GM10266 (cell line): ENCODE measurements at regions not wholly inside any gene's neighbourhood (a gene's known extent, or its start where the extent isn't known, plus 50 kb on each side); places are given as distances from the start of the nearest gene placed in this dataset.
"Not testable (repeated sequence)": the region's sequence is repeated elsewhere in the genome, so short reads cannot be mapped to it uniquely, and the experiment has no call there.

Experiments
- DNase-seq: peaks from one replicate; pipeline ENCODE4 v3.0.0; 2012; ENCODE audit errors: extremely low spot score
- TF ChIP-seq, protein P1 (sequence below): IDR thresholded peaks from 2 replicates; pipeline ENCODE4 v1.5.1; 2012; ENCODE audit warnings: mild to moderate bottlenecking, low read depth; ENCODE audit not compliant: control insufficient read depth, insufficient read depth; ENCODE audit errors: missing control alignments

DNA sequence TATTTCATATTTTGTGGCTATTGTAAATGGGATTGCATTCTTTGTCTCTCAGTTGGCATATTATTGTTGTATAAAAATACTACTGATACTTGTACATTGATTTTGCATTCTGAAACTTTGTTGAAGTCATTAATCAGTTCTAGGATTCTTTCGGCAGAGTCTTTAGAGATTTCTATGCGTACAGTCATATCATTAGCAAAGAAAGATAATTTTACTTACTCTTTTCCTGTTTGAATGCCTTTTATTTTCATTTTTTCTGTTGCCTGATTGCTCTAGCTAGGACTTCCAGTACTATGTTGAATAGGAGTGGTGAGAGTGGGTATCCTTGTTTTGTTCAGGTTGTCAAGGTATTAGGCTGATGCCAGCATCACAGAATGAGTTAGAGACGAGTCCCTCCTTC, 722.0 kb upstream of the PCDH10 start:
- no peak for DNase-seq
- TF ChIP-seq, protein P1, sequence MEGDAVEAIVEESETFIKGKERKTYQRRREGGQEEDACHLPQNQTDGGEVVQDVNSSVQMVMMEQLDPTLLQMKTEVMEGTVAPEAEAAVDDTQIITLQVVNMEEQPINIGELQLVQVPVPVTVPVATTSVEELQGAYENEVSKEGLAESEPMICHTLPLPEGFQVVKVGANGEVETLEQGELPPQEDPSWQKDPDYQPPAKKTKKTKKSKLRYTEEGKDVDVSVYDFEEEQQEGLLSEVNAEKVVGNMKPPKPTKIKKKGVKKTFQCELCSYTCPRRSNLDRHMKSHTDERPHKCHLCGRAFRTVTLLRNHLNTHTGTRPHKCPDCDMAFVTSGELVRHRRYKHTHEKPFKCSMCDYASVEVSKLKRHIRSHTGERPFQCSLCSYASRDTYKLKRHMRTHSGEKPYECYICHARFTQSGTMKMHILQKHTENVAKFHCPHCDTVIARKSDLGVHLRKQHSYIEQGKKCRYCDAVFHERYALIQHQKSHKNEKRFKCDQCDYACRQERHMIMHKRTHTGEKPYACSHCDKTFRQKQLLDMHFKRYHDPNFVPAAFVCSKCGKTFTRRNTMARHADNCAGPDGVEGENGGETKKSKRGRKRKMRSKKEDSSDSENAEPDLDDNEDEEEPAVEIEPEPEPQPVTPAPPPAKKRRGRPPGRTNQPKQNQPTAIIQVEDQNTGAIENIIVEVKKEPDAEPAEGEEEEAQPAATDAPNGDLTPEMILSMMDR: no peak

DNA sequence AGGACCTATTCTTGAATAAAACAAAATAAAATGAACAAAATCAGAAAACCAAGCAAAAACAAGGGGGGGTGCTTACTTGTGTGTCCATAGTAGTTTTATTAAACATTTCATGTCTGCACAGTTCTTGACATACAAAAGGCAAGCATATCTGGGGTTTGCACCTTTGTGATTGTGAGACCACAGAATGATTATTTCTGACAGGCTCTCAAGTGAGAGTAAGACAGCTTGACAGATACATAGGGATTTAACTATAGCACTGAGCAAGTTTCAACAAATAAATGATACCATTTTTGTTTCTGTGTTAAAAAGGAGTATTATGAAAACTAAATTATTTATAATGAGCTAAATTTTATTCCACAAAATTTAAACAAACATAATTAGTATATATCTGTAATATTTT, 712.0 kb upstream of the PCDH10 start:
- TF ChIP-seq, protein P1: no peak
- no peak for DNase-seq

DNA sequence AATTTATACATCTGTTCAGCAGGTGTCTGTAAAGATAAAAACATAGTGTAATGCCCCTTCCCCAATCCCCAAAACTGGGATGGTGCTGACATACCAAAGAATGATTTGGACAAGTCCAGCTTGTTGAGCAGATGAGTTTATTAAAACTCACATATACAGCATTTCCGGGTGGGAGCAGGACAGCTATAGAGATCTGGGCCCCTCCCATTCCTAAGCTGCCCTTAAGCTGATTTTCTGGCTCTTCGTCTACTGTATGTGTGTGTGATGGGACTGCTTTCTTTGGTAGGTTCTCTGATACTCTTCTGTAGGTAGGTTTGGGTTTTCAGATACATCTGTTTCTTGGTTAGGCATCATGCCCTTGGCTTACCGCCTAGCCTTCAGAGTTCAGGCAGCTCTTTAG, 703.7 kb upstream of the PCDH10 start:
- no peak for DNase-seq
- TF ChIP-seq, protein P1: no peak

DNA sequence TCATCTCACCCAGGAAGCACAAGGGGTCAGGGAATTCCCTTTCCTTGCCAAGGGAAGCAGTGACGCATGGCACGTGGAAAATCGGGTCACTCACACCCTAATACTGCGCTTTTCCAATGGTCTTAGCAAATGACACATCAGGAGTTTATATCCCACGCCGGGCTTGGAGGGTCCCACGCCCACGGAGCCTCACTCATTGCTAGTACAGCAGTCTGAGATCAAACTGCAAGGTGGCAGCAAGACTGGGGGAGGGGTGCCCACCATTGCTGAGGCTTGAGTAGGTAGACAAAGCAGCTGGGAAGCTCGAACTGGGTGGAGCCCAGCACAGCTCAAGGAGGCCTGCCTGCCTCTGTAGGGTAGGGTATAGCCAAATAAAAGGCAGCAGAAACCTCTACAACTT, 691.1 kb upstream of the PCDH10 start:
- DNase-seq: not testable (repeated sequence)

DNA sequence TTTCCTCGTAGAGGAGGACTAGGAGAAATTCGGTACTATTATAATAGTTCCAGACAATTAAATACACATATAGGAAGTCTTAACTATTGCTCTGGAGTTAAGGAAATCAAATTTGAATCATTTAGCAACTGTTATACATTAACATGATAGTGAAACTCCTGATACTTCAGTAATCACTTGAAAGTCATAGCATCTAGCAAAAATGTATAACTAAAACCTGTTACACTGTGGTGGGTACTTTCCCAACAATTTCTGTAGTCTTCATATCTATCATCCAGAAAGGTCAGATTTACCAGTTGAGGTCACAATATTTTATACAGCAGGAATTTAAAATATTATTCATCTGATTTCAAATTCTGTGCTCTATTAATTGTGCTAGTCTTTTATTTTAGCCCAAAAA, 669.6 kb upstream of the PCDH10 start:
- TF ChIP-seq, protein P1: no peak
- no peak for DNase-seq

DNA sequence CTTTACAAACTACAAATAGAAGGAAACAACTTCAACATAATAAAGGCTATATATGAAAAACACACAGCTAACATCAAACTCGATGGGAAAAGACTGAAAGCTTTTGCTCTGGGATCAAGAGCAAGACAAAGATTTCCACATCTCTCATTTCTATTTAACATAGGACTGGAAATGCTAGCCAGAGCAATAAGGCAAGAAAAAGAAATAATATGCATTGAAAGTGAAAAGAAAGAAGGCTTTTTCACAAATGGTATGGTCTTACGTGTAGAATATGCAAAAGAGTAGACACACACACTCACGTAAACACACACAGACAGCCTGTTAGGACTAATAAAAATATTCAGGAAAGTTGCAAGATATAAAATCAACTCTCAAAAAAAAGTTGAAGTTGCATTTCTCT, 660.5 kb upstream of the PCDH10 start:
- no peak for DNase-seq

DNA sequence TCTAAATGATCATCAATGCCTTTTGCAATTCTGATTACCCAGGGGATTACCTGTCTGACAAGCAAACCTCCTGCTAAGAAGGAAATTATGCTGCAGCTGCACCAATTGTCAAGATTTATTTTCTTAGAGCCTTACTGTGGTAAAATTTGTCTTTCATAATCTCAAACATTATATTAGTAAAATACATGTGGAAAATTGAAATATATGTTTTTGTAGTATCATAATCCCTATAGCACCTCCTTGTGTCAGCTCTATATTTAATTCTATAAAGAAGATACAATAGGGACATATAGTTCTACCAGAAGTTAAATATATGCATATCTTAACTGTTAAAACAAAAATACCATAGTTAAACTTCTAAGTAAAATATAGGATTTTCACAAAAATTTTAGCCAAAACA, 655.6 kb upstream of the PCDH10 start:
- no peak for DNase-seq
- TF ChIP-seq, protein P1: no peak

More for the DNA sequence above, 660.5 kb upstream of the PCDH10 start:
- TF ChIP-seq, protein P1: no peak

DNA sequence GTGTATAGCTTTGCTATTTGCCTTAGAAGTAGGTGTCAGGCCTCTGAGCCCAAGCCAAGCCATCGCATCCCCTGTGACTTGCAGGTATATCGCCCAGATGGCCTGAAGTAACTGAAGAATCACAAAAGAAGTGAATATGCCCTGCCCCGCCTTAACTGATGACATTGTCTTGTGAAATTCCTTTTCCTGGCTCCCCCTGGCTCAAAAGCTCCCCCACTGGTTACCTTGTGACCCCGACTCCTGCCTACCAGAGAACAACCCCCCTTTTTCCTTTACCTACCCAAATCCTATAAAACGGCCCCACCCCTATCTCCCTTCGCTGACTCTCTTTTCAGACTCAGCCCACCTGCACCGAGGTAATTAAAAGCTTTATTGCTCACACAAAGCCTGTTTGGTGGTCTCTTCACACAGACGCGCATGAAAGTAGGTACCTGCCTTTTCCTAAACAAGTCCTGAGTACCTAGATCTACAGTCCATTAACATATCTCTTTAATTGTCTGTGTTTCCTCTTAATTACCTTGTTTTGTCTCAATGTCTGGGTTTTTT, 653.8 kb upstream of the PCDH10 start:
- DNase-seq: not testable (repeated sequence)

DNA sequence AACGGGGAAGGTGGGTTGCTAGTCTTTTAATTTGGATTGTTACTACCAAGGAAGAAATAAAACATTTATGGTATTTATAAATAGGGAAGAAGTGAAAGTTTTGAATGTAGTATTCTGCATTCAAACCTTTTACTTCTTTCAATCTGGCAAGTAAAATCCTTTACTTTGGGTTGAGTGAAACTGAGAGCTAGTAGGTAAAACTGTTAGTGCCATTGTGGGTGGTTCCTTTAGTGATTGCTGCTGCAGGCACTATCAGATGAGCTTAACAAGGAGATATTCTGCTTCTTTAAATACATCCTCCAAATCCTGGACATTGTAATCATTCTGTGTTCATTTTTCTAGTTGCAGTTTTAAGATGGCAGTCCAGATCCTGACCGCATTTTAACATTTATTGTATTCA, 650.9 kb upstream of the PCDH10 start:
- TF ChIP-seq, protein P1: no peak
- DNase-seq: no peak
